ENCODE measurements at regions not wholly inside any gene's neighbourhood (a gene's known extent, or its start where the extent isn't known, plus 50 kb on each side); places are given as distances from the start of the nearest gene placed in this dataset.

DNA sequence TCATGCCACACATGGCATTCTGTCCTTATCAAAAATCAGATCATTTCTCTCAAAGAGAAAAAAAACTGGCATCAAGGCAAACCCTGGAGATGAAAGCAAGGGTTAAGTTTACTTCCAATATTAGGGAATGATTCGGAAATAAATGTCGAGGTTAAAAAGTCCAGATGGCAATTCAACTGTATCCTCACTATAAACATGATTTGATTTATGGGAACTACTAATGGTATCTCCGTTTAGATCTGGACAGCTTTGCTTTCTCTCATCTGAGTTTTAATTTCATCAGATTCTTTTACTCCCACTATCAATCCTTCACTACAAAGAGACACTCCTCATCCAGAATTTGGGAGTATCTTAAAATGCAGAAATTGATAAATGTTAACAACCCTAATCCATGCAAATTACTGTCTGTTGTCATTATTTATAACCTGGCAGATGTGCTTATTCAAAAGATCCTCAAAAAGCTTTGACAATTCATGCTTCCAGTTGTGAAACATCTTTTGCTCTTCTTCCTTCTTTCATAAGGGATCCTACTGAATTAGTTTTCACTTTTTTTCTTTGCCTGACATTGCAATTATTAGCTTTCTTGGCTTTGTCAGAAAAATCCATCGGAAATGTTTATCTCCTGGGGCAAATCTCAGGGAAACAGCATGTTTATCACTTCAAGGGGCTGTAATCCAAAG lies 903.2 kb downstream of the MCTP2 start:
- TF ChIP-seq, protein P1, sequence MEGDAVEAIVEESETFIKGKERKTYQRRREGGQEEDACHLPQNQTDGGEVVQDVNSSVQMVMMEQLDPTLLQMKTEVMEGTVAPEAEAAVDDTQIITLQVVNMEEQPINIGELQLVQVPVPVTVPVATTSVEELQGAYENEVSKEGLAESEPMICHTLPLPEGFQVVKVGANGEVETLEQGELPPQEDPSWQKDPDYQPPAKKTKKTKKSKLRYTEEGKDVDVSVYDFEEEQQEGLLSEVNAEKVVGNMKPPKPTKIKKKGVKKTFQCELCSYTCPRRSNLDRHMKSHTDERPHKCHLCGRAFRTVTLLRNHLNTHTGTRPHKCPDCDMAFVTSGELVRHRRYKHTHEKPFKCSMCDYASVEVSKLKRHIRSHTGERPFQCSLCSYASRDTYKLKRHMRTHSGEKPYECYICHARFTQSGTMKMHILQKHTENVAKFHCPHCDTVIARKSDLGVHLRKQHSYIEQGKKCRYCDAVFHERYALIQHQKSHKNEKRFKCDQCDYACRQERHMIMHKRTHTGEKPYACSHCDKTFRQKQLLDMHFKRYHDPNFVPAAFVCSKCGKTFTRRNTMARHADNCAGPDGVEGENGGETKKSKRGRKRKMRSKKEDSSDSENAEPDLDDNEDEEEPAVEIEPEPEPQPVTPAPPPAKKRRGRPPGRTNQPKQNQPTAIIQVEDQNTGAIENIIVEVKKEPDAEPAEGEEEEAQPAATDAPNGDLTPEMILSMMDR (IDR thresholded peaks at IDR 0.05): no peak
- TF ChIP-seq ZNF423 (CRISPR knock-in tag; IDR thresholded peaks at IDR 0.05) (no peak), ZSCAN18 (CRISPR knock-in tag; IDR thresholded peaks at IDR 0.05) (no peak), ELF4 (CRISPR knock-in tag; IDR thresholded peaks at IDR 0.05; ENCODE audit: low read depth) (no peak), ATF3 (CRISPR knock-in tag; conservative IDR thresholded peaks at IDR 0.05) (no peak), SP1 (CRISPR knock-in tag; conservative IDR thresholded peaks at IDR 0.05) (no peak), E2F4 (CRISPR knock-in tag; IDR thresholded peaks at IDR 0.05; ENCODE audit: borderline replicate concordance, low read depth) (no peak), ZNF512 (CRISPR knock-in tag; IDR thresholded peaks at IDR 0.05; ENCODE audit: borderline replicate concordance) (no peak), ZNF232 (CRISPR knock-in tag; IDR thresholded peaks at IDR 0.05) (no peak), TEAD4 (CRISPR knock-in tag; IDR thresholded peaks at IDR 0.05) (no peak)
- TF ChIP-seq, protein P2, sequence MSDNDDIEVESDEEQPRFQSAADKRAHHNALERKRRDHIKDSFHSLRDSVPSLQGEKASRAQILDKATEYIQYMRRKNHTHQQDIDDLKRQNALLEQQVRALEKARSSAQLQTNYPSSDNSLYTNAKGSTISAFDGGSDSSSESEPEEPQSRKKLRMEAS (CRISPR knock-in tag; IDR thresholded peaks at IDR 0.05): no peak
